ENCODE measurements at regions not wholly inside any gene's neighbourhood (a gene's known extent, or its start where the extent isn't known, plus 50 kb on each side); places are given as distances from the start of the nearest gene placed in this dataset.

- Histone ChIP-seq H3K4me1 (ENCODE audit: insufficient read depth, low read length) (no peaks in the 10 kb centered on the region), H4K5ac (ENCODE audit: insufficient read length, low read depth, low read length) (no peak overlapping the region), H3K27me3 (ENCODE audit: insufficient read depth, low read length) (no peaks in the 10 kb centered on the region), H3K23ac (ENCODE audit: insufficient read length, low read depth, low read length) (no peak overlapping the region), H3K56ac (ENCODE audit: insufficient read length, low read depth, low read length) (no peak overlapping the region), H3K79me1 (ENCODE audit: insufficient read depth, low read depth, low read length, poor library complexity, severe bottlenecking) (no peaks in the 10 kb centered on the region), H2AK5ac (ENCODE audit: insufficient read length, low read length) (no peak overlapping the region), H2BK120ac (ENCODE audit: low read depth, low read length, poor library complexity, severe bottlenecking) (no peak overlapping the region), H4K8ac (replicated peaks; ENCODE audit: insufficient read length, low read depth, low read length) (no peak overlapping the region), H3K79me2 (ENCODE audit: insufficient read depth, low read length) (no peaks in the 10 kb centered on the region), H4K20me1 (ENCODE audit: control insufficient read depth, insufficient read depth, insufficient read length) (no peaks in the 10 kb centered on the region), H2BK15ac (ENCODE audit: low read depth, low read length) (no peak overlapping the region), H3K23me2 (ENCODE audit: insufficient read length, low read depth, low read length, poor library complexity, severe bottlenecking) (no peaks in the 10 kb centered on the region), H2AFZ (ENCODE audit: low read length) (no peak overlapping the region), H3K4me2 (ENCODE audit: insufficient read depth, insufficient read length, low read length) (no peak overlapping the region), H3K27ac (ENCODE audit: insufficient read length, low read depth, low read length) (no peak overlapping the region), H3K9me3 (ENCODE audit: control insufficient read depth, low read depth, low read length) (no peaks in the 10 kb centered on the region), H3T11ph (ENCODE audit: low read length) (no peak overlapping the region), H4K91ac (ENCODE audit: insufficient read length, low read depth, low read length) (no peak overlapping the region), H3K9ac (ENCODE audit: extremely low read depth, insufficient read length, low read length) (no peak overlapping the region), H3K14ac (ENCODE audit: insufficient read depth, low read length) (no peak overlapping the region), H2BK5ac (ENCODE audit: insufficient read length, low read length) (no peak overlapping the region), H3K18ac (ENCODE audit: insufficient read length, low read depth, low read length) (no peak overlapping the region), H3K4ac (ENCODE audit: low read depth, low read length) (no peak overlapping the region), H2BK20ac (ENCODE audit: low read depth, low read length, poor library complexity, severe bottlenecking) (no peak overlapping the region), H2BK12ac (ENCODE audit: insufficient read length, low read depth, low read length) (no peak overlapping the region)
- Mint-ChIP-seq H3K4me3 (no peak overlapping the region), H3K36me3 (ENCODE audit: insufficient read depth in 1 of 3, low read depth in 3 of 3) (no peaks in the 10 kb centered on the region), H3K27me3 (ENCODE audit: low read depth) (peaks cover 2% of the 10 kb centered on the region; the same call in 1 of the 2 replicates), H3K9me3 (no peaks in the 10 kb centered on the region; a peak in 1 of 5 replicates), H3K4me1 (no peaks in the 10 kb centered on the region; a peak in 2 of 4 replicates), H3K27ac (no peak overlapping the region)
- TF ChIP-seq, protein P1, sequence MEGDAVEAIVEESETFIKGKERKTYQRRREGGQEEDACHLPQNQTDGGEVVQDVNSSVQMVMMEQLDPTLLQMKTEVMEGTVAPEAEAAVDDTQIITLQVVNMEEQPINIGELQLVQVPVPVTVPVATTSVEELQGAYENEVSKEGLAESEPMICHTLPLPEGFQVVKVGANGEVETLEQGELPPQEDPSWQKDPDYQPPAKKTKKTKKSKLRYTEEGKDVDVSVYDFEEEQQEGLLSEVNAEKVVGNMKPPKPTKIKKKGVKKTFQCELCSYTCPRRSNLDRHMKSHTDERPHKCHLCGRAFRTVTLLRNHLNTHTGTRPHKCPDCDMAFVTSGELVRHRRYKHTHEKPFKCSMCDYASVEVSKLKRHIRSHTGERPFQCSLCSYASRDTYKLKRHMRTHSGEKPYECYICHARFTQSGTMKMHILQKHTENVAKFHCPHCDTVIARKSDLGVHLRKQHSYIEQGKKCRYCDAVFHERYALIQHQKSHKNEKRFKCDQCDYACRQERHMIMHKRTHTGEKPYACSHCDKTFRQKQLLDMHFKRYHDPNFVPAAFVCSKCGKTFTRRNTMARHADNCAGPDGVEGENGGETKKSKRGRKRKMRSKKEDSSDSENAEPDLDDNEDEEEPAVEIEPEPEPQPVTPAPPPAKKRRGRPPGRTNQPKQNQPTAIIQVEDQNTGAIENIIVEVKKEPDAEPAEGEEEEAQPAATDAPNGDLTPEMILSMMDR (conservative IDR thresholded peaks at IDR 0.05) = no peak
- no CpG with 5 or more reads among the region's 7 CpGs for WGBS (ENCODE audit: extremely low coverage, insufficient read length, low lambda C conversion rate)
- no peak for DNase-seq
Measured at GRCh38 chr3:31268868-31269267, 263.9 kb upstream of the STT3B start.
